ENCODE measurements at regions not wholly inside any gene's neighbourhood (a gene's known extent, or its start where the extent isn't known, plus 50 kb on each side); places are given as distances from the start of the nearest gene placed in this dataset.
"Not testable (repeated sequence)": the region's sequence is repeated elsewhere in the genome, so short reads cannot be mapped to it uniquely, and the experiment has no call there.

DNA sequence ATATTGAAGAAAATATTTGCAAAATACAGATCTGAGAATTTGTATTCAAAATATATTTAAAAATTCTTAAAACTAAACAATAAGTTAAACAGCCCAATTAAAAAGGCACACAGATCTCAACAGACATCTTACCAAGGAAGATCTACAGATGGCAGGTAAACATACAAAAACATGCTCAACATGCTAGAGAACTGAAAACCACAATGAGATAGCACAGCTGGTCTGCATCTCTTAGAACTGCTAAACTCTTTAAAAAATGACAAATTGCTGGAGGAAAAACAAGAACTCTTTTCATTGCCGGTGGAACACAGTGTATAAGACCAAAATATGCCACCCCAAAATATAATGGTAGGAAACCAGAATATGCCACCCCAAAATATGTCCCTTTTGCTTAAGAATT is 142.1 kb upstream of the DUSP22 start:
- TF ChIP-seq, protein P1, sequence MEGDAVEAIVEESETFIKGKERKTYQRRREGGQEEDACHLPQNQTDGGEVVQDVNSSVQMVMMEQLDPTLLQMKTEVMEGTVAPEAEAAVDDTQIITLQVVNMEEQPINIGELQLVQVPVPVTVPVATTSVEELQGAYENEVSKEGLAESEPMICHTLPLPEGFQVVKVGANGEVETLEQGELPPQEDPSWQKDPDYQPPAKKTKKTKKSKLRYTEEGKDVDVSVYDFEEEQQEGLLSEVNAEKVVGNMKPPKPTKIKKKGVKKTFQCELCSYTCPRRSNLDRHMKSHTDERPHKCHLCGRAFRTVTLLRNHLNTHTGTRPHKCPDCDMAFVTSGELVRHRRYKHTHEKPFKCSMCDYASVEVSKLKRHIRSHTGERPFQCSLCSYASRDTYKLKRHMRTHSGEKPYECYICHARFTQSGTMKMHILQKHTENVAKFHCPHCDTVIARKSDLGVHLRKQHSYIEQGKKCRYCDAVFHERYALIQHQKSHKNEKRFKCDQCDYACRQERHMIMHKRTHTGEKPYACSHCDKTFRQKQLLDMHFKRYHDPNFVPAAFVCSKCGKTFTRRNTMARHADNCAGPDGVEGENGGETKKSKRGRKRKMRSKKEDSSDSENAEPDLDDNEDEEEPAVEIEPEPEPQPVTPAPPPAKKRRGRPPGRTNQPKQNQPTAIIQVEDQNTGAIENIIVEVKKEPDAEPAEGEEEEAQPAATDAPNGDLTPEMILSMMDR (IDR thresholded peaks at IDR 0.05 in 8 of 11, conservative IDR thresholded peaks at IDR 0.05 in 3 of 11) = not testable (repeated sequence)
- not testable (repeated sequence) for TF ChIP-seq POLR2AphosphoS5 (IDR thresholded peaks at IDR 0.05)
